IPS-20b (cell line): ENCODE measurements at regions not wholly inside any gene's neighbourhood (a gene's known extent, or its start where the extent isn't known, plus 50 kb on each side); places are given as distances from the start of the nearest gene placed in this dataset.

Experiments used
- H3K27ac ChIP-seq: one replicate; pipeline ENCODE4 v1.5.1; 2013; ENCODE audit warnings: low read length
- H3K27me3 ChIP-seq: 2 replicates; pipeline ENCODE4 v1.6.1; 2013; ENCODE audit warnings: mild to moderate bottlenecking, low read length, inconsistent platforms; ENCODE audit not compliant: insufficient read depth
- H3K36me3 ChIP-seq: 2 replicates; pipeline ENCODE4 v1.6.1; 2013; ENCODE audit warnings: low read depth, mild to moderate bottlenecking, inconsistent platforms, low read length, moderate library complexity; ENCODE audit not compliant: insufficient read depth
- H3K4me1 ChIP-seq: 2 replicates; pipeline ENCODE4 v1.6.1; 2013; ENCODE audit warnings: mild to moderate bottlenecking, control low read depth, inconsistent platforms, low read length, moderate library complexity; ENCODE audit not compliant: insufficient read depth
- H3K4me3 ChIP-seq: 2 replicates; pipeline ENCODE4 v1.5.1; 2013; ENCODE audit warnings: mild to moderate bottlenecking, low read length, inconsistent platforms
- H3K9ac ChIP-seq: 2 replicates; pipeline ENCODE4 v1.6.1; 2013; ENCODE audit warnings: low read depth, mild to moderate bottlenecking, inconsistent platforms, low read length, moderate library complexity
- H3K9me3 ChIP-seq: 2 replicates; pipeline ENCODE4 v1.6.1; 2013; ENCODE audit warnings: mild to moderate bottlenecking, low read depth, low read length, inconsistent platforms; ENCODE audit not compliant: insufficient read depth

- Histone ChIP-seq H3K27me3 (no peaks in the 10 kb centered on the region), H3K27ac (no peak overlapping the region), H3K36me3 (no peaks in the 10 kb centered on the region), H3K9ac (no peak overlapping the region), H3K4me1 (no peaks in the 10 kb centered on the region), H3K4me3 (no peak overlapping the region), H3K9me3 (no peaks in the 10 kb centered on the region)
Observed at GRCh38 chr5:124445070-124445619, 301.3 kb downstream of the ZNF608 start.

- Histone ChIP-seq H3K27ac (no peak overlapping the region), H3K9ac (no peak overlapping the region), H3K4me3 (no peak overlapping the region), H3K4me1 (peaks cover 4% of the 10 kb centered on the region; the same call in 1 of the 2 replicates), H3K9me3 (no peaks in the 10 kb centered on the region), H3K27me3 (no peaks in the 10 kb centered on the region), H3K36me3 (no peaks in the 10 kb centered on the region)
Observed at GRCh38 chr5:124444147-124444775, 302.2 kb downstream of the ZNF608 start.

GRCh38 chr5:124440471-124440870, 306.0 kb downstream of the ZNF608 start:
- no peaks in the 10 kb centered on the region for H3K9me3 ChIP-seq
- no peaks in the 10 kb centered on the region for H3K36me3 ChIP-seq
- H3K27me3 ChIP-seq = no peaks in the 10 kb centered on the region
- H3K9ac ChIP-seq = no peak overlapping the region
- H3K4me1 ChIP-seq = peaks cover 23% of the 10 kb centered on the region; the same call in 1 of the 2 replicates
- H3K4me3 ChIP-seq = no peak overlapping the region
- no peak overlapping the region for H3K27ac ChIP-seq

- Histone ChIP-seq H3K4me1 (peaks cover 23% of the 10 kb centered on the region; the same call in 1 of the 2 replicates), H3K4me3 (0 out of 2 replicates have a peak overlapping the region, but pooled peaks have one; percentile 32), H3K27me3 (no peaks in the 10 kb centered on the region), H3K27ac (no peak overlapping the region), H3K36me3 (no peaks in the 10 kb centered on the region), H3K9ac (peak overlapping the region; percentile 54; the same call in 1 of the 2 replicates), H3K9me3 (peaks cover 5% of the 10 kb centered on the region; the same call in 1 of the 2 replicates)
Observed at GRCh38 chr5:124439609-124440008, 306.8 kb downstream of the ZNF608 start.

GRCh38 chr5:124438903-124439281, 307.5 kb downstream of the ZNF608 start:
- no peaks in the 10 kb centered on the region for H3K36me3 ChIP-seq
- peaks cover 23% of the 10 kb centered on the region; the same call in 1 of the 2 replicates for H3K4me1 ChIP-seq
- peak overlapping the region; percentile 32; the same call in 1 of the 2 replicates for H3K4me3 ChIP-seq
- H3K9me3 ChIP-seq = peaks cover 10% of the 10 kb centered on the region; the same call in 1 of the 2 replicates
- H3K27ac ChIP-seq = no peak overlapping the region
- H3K9ac ChIP-seq = peak overlapping the region; percentile 56; the same call in 1 of the 2 replicates
- no peaks in the 10 kb centered on the region for H3K27me3 ChIP-seq

- peak overlapping the region; percentile 32; the same call in 1 of the 2 replicates for H3K4me3 ChIP-seq
Observed at GRCh38 chr5:124438026-124438902, 308.2 kb downstream of the ZNF608 start.

GRCh38 chr5:124436294-124436693, 310.1 kb downstream of the ZNF608 start:
- H3K4me1 ChIP-seq = peaks cover 23% of the 10 kb centered on the region; the same call in 1 of the 2 replicates
- no peaks in the 10 kb centered on the region for H3K27me3 ChIP-seq
- no peak overlapping the region for H3K4me3 ChIP-seq
- peaks cover 10% of the 10 kb centered on the region; the same call in 1 of the 2 replicates for H3K9me3 ChIP-seq
- H3K27ac ChIP-seq = no peak overlapping the region
- no peaks in the 10 kb centered on the region for H3K36me3 ChIP-seq
- H3K9ac ChIP-seq = no peak overlapping the region

More at GRCh38 chr5:124438026-124438902, 308.2 kb downstream of the ZNF608 start:
- peaks cover 10% of the 10 kb centered on the region; the same call in 1 of the 2 replicates for H3K9me3 ChIP-seq
- no peaks in the 10 kb centered on the region for H3K27me3 ChIP-seq
- no peaks in the 10 kb centered on the region for H3K36me3 ChIP-seq
- H3K4me1 ChIP-seq = peaks cover 23% of the 10 kb centered on the region; the same call in 1 of the 2 replicates
- peak overlapping the region; percentile 56; the same call in 1 of the 2 replicates for H3K9ac ChIP-seq
- peak overlapping the region; percentile 56 for H3K27ac ChIP-seq

- no peak overlapping the region for H3K9ac ChIP-seq
- no peak overlapping the region for H3K4me3 ChIP-seq
- H3K27ac ChIP-seq = no peak overlapping the region
- no peaks in the 10 kb centered on the region for H3K27me3 ChIP-seq
- H3K9me3 ChIP-seq = peaks cover 10% of the 10 kb centered on the region; the same call in 1 of the 2 replicates
- H3K4me1 ChIP-seq = peaks cover 9% of the 10 kb centered on the region; the same call in 1 of the 2 replicates
- H3K36me3 ChIP-seq = no peaks in the 10 kb centered on the region
Observed at GRCh38 chr5:124433170-124433569, 313.3 kb downstream of the ZNF608 start.

- no peaks in the 10 kb centered on the region; the same call in 1 of the 2 replicates for H3K9me3 ChIP-seq
- no peak overlapping the region for H3K27ac ChIP-seq
- H3K4me1 ChIP-seq = no peaks in the 10 kb centered on the region
- no peaks in the 10 kb centered on the region for H3K27me3 ChIP-seq
- H3K9ac ChIP-seq = no peak overlapping the region
- no peak overlapping the region for H3K4me3 ChIP-seq
- no peaks in the 10 kb centered on the region for H3K36me3 ChIP-seq
Observed at GRCh38 chr5:124421584-124421983, 324.9 kb downstream of the ZNF608 start.

- H3K4me3 ChIP-seq = no peak overlapping the region
- H3K36me3 ChIP-seq = no peaks in the 10 kb centered on the region
- H3K9me3 ChIP-seq = no peaks in the 10 kb centered on the region; the same call in 1 of the 2 replicates
- no peak overlapping the region for H3K9ac ChIP-seq
- no peaks in the 10 kb centered on the region for H3K4me1 ChIP-seq
- no peaks in the 10 kb centered on the region for H3K27me3 ChIP-seq
- no peak overlapping the region for H3K27ac ChIP-seq
Observed at GRCh38 chr5:124420952-124421351, 325.5 kb downstream of the ZNF608 start.

GRCh38 chr5:124419531-124419930, 326.9 kb downstream of the ZNF608 start:
- H3K27me3 ChIP-seq = no peaks in the 10 kb centered on the region
- H3K4me3 ChIP-seq = no peak overlapping the region
- H3K4me1 ChIP-seq = no peaks in the 10 kb centered on the region
- H3K27ac ChIP-seq = no peak overlapping the region
- no peaks in the 10 kb centered on the region for H3K36me3 ChIP-seq
- H3K9me3 ChIP-seq = no peaks in the 10 kb centered on the region; the same call in 1 of the 2 replicates
- H3K9ac ChIP-seq = no peak overlapping the region
